NT2/D1 (cell line): ENCODE measurements at regions not wholly inside any gene's neighbourhood (a gene's known extent, or its start where the extent isn't known, plus 50 kb on each side); places are given as distances from the start of the nearest gene placed in this dataset.

Experiments
- YY1 ChIP-seq: IDR thresholded peaks from 2 replicates; pipeline ENCODE4 v1.6.1; 2011; ENCODE audit not compliant: insufficient read length, insufficient read depth
- ZNF274 ChIP-seq: IDR thresholded peaks from 2 replicates; pipeline ENCODE4 v1.6.1; 2011; ENCODE audit warnings: mild to moderate bottlenecking, low read depth, low read length

DNA sequence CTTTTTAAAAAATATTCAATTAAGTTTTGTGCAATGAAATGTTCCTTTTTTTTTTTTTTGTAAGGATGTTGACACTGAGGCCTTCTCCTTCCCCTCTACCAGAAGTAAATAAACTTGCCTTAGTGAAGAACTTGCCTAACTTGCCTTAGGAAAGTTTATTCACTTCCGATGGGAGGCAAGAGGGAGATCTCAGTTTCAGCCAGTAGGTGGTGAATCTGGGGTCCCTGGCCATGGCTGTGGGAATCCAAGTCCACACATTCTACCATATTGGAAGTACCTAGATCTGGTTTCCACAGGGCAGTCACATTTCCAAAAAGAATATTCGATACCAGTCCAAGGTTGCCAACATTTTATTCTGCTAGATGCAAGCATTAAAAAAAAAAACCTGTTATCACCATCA, 270.9 kb downstream of the CCSER2 start:
- no peak for TF ChIP-seq YY1
- no peak for TF ChIP-seq ZNF274
